Neuronal stem cell (in vitro differentiated cells): ENCODE measurements at regions not wholly inside any gene's neighbourhood (a gene's known extent, or its start where the extent isn't known, plus 50 kb on each side); places are given as distances from the start of the nearest gene placed in this dataset.

Source experiments
- DNase-seq: peaks from one replicate; pipeline ENCODE4 v3.0.0-alpha.2; 2013; ENCODE audit warnings: low spot score
- H2AFZ ChIP-seq: one replicate; pipeline ENCODE4 v1.6.1; 2013; ENCODE audit warnings: mild to moderate bottlenecking, low read length, inconsistent platforms
- H2AK5ac ChIP-seq: 2 replicates; pipeline ENCODE4 v1.6.1; 2013; ENCODE audit warnings: low read depth, mild to moderate bottlenecking, inconsistent platforms, low read length, moderate library complexity, mixed read lengths
- H2BK120ac ChIP-seq: 2 replicates; pipeline ENCODE4 v1.6.1; 2013; ENCODE audit warnings: low read depth, mild to moderate bottlenecking, inconsistent platforms, low read length, moderate library complexity, mixed read lengths
- H2BK12ac ChIP-seq: one replicate; pipeline ENCODE4 v1.6.1; 2013; ENCODE audit warnings: low read length, inconsistent platforms
- H2BK15ac ChIP-seq: 2 replicates; pipeline ENCODE4 v1.6.1; 2013; ENCODE audit warnings: mild to moderate bottlenecking, low read length, inconsistent platforms, mixed read lengths
- H2BK5ac ChIP-seq: one replicate; pipeline ENCODE4 v1.6.1; 2013; ENCODE audit warnings: inconsistent platforms, mild to moderate bottlenecking, low read length, moderate library complexity
- H3K14ac ChIP-seq: one replicate; pipeline ENCODE4 v1.6.1; 2013; ENCODE audit warnings: low read length, inconsistent platforms
- H3K18ac ChIP-seq: 2 replicates; pipeline ENCODE4 v1.6.1; 2013; ENCODE audit warnings: low read length, inconsistent platforms
- H3K23ac ChIP-seq: 2 replicates; pipeline ENCODE4 v1.6.1; 2013; ENCODE audit warnings: low read depth, mild to moderate bottlenecking, mixed read lengths, low read length, inconsistent platforms; ENCODE audit not compliant: poor library complexity
- H3K27ac ChIP-seq: replicated peaks from 3 replicates; pipeline ENCODE4 v1.5.1; 2013; ENCODE audit warnings: low read length, inconsistent platforms
- H3K27me3 ChIP-seq, 3 experiments: 2 replicates each; pipeline ENCODE4 v1.6.1; 2013; ENCODE audit warnings: low read length in 3 of 3, mild to moderate bottlenecking in 2 of 3, inconsistent platforms in 1 of 3, low read depth in 1 of 3, mixed read lengths in 1 of 3, moderate library complexity in 1 of 3; ENCODE audit not compliant: control insufficient read depth in 3 of 3, insufficient read depth in 3 of 3
- H3K36me3 ChIP-seq, 2 donors: replicated peaks in 1 of 2; 2 replicates each; pipeline ENCODE4 v1.6.1; 2013; ENCODE audit warnings: low read length in 2 of 2; ENCODE audit not compliant: control insufficient read depth in 2 of 2, insufficient read depth in 2 of 2
- H3K4ac ChIP-seq: 2 replicates; pipeline ENCODE4 v1.6.1; 2013; ENCODE audit warnings: inconsistent platforms, mild to moderate bottlenecking, low read length, moderate library complexity
- H3K4me1 ChIP-seq, 2 donors: 1 replicate in 1 of 2; 2 replicates in 1 of 2; pipeline ENCODE4 v1.6.1; 2013; ENCODE audit warnings: low read length in 2 of 2, low read depth in 1 of 2; ENCODE audit not compliant: control insufficient read depth in 2 of 2, insufficient read depth in 1 of 2
- H3K4me2 ChIP-seq: one replicate; pipeline ENCODE4 v1.6.1; 2013; ENCODE audit warnings: mild to moderate bottlenecking, low read length, inconsistent platforms; ENCODE audit not compliant: insufficient read depth, poor library complexity, severe bottlenecking
- H3K4me3 ChIP-seq, 2 donors: 2 replicates each; pipeline ENCODE4 v1.5.1; 2013; ENCODE audit warnings: low read length in 2 of 2, mild to moderate bottlenecking in 2 of 2, inconsistent platforms in 1 of 2, moderate library complexity in 1 of 2
- H3K79me1 ChIP-seq: one replicate; pipeline ENCODE4 v1.6.1; 2013; ENCODE audit warnings: low read depth, mild to moderate bottlenecking, inconsistent platforms, low read length, moderate library complexity
- H3K9ac ChIP-seq: one replicate; pipeline ENCODE4 v1.6.1; 2013; ENCODE audit warnings: mild to moderate bottlenecking, low read depth, low read length, inconsistent platforms; ENCODE audit not compliant: poor library complexity
- H3K9me3 ChIP-seq, 2 donors: replicated peaks in 1 of 2; 2 replicates each; pipeline versions ENCODE3 to v1.6.1; 2013; ENCODE audit warnings: low read length in 2 of 2, mild to moderate bottlenecking in 2 of 2, inconsistent platforms in 1 of 2, low read depth in 1 of 2, mixed read lengths in 1 of 2, moderate library complexity in 1 of 2; ENCODE audit not compliant: control insufficient read depth in 2 of 2, insufficient read depth in 1 of 2
- H4K8ac ChIP-seq: one replicate; pipeline ENCODE4 v1.6.1; 2013; ENCODE audit warnings: low read depth, mild to moderate bottlenecking, inconsistent platforms, low read length, moderate library complexity
- H4K91ac ChIP-seq: one replicate; pipeline ENCODE4 v1.6.1; 2013; ENCODE audit warnings: low read length, low read depth, mild to moderate bottlenecking, inconsistent platforms; ENCODE audit not compliant: poor library complexity
- WGBS, 2 donors: extraction: QIAGEN DNeasy Blood & Tissue Kit; methylation state at CpG; one replicate each; pipeline ENCODE4 v1.1.7; 2013; ENCODE audit warnings: missing lambda C conversion rate in 2 of 2, mixed read lengths in 1 of 2; ENCODE audit not compliant: insufficient read length in 2 of 2, insufficient replicate concordance in 1 of 2; ENCODE audit errors: extremely low coverage in 2 of 2; 5-methylcytosine and 5-hydroxymethylcytosine counted together

DNA sequence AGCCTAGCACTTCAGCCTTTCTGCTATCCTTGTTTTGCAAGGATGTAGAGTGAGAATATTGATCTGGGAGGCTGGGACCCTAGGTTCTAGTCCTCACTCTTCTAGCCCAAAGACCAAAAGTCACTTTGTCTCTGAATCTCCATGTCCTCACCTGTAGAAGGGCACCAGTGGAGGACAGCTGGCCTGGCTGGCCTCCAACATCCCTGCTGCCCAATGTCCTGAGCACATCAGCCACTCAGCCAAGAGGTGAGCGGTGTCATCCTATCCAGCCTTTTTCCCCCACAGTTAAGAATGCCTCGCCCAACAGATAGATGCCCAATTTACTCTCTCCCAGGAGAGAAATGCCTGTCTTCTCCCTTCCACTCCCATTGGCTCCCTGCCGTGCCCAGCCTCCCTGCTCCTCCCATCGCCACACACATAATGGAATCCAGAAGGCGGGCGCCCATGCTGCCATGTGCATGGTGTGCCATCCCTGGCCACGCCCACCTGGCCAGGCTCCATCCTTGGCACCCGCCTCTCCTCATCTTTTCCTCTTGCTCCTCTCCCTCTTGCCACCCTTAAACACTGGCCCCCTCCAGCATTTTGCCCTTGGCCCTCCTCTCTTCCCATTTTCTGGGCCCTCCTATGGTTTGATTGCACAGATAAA lies 157.3 kb upstream of the SDK2 start:
- Histone ChIP-seq H3K36me3 (no peaks in the 10 kb centered on the region), H3K18ac (peak overlapping the region; percentile 22), H4K8ac (no peak overlapping the region), H3K79me1 (no peaks in the 10 kb centered on the region), H3K23ac (no peak overlapping the region), H3K9me3 (no peaks in the 10 kb centered on the region), H3K4me1 (peaks cover 0 to 10% of the 10 kb centered on the region in 2 donors), H2AFZ (no peak overlapping the region), H2BK15ac (no peak overlapping the region), H2BK5ac (peak overlapping the region; percentile 7), H3K27me3 (no peaks in the 10 kb centered on the region), H3K27ac (no peak overlapping the region), H2BK12ac (no peak overlapping the region), H3K14ac (no peak overlapping the region), H4K91ac (no peak overlapping the region), H3K9ac (no peak overlapping the region), H3K4ac (no peak overlapping the region), H2BK120ac (no peak overlapping the region), H2AK5ac (peak overlapping the region; percentile 17), H3K4me2 (no peak overlapping the region), H3K4me3 (no peak overlapping the region)
- no peak for DNase-seq
- WGBS, 2 donors = no CpG with 5 or more reads among the region's 8 CpGs

DNA sequence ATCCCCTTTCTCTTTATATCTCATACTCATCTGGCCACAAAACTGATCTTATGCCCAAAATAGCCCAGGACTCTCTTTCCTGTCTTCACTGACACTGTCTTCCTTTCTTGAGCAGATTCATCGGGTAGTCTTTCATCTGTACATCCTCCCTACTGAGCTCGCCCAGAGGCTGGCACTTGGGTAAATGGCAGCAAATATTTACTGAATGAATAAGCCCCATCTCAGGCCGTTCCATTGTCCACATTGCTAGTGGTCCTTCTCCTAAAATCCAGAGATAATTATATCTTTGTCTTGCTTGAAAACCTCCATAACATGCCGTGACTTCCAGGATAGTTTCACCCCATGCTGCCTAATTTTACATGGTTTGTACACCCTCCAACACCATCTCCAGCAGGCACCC lies 158.1 kb upstream of the SDK2 start:
- no peak for DNase-seq
- no peaks in the 10 kb centered on the region for H3K36me3 ChIP-seq
- H4K91ac ChIP-seq = no peak overlapping the region
- no peak overlapping the region for H4K8ac ChIP-seq
- no peak overlapping the region for H2BK120ac ChIP-seq
- no peak overlapping the region for H2BK15ac ChIP-seq
- no peak overlapping the region for H3K9ac ChIP-seq
- no peak overlapping the region for H2AK5ac ChIP-seq
- no peaks in the 10 kb centered on the region for H3K79me1 ChIP-seq
- H3K4me2 ChIP-seq = no peak overlapping the region
- H3K4me3 ChIP-seq = no peak overlapping the region
- peaks cover 0 to 3% of the 10 kb centered on the region in 2 donors for H3K9me3 ChIP-seq
- no peak overlapping the region for H2BK5ac ChIP-seq
- peaks cover 0 to 10% of the 10 kb centered on the region in 2 donors for H3K4me1 ChIP-seq
- no CpG with 5 or more reads among the region's 4 CpGs for WGBS, 2 donors
- no peak overlapping the region for H2BK12ac ChIP-seq
- no peak overlapping the region for H3K27ac ChIP-seq
- no peak overlapping the region for H3K4ac ChIP-seq
- H3K27me3 ChIP-seq = no peaks in the 10 kb centered on the region
- H3K18ac ChIP-seq = no peak overlapping the region
- H3K14ac ChIP-seq = no peak overlapping the region
- no peak overlapping the region for H2AFZ ChIP-seq
- H3K23ac ChIP-seq = no peak overlapping the region

DNA sequence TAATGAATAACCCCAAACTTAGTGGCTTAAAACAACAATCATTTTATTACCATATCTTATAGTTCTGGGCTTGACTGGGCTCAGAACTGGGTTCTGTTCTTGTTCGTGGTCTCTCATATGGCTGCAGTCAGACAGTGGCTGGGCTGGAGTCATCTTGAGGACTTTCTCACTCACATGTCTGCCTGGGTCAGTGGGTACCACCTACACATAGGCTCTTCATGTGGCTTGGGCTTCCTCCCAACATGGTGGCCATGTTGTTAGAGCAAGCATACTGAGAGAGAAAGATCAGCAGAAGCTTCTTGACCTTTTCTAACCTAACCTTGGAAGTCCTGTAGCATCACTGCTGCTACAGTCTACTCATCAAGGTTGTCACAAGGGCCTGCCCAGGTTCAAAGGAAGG lies 158.6 kb upstream of the SDK2 start:
- no peak overlapping the region for H3K4ac ChIP-seq
- no peak overlapping the region for H3K4me3 ChIP-seq
- H3K4me2 ChIP-seq = no peak overlapping the region
- peaks cover 0 to 3% of the 10 kb centered on the region in 2 donors for H3K9me3 ChIP-seq
- no peak overlapping the region for H2BK15ac ChIP-seq
- H4K91ac ChIP-seq = no peak overlapping the region
- no peak overlapping the region for H2BK12ac ChIP-seq
- no peak overlapping the region for H2BK120ac ChIP-seq
- no peak overlapping the region for H3K27ac ChIP-seq
- H3K18ac ChIP-seq = no peak overlapping the region
- peaks cover 0 to 8% of the 10 kb centered on the region in 2 donors for H3K4me1 ChIP-seq
- no peaks in the 10 kb centered on the region for H3K27me3 ChIP-seq
- DNase-seq = no peak
- no peak overlapping the region for H3K9ac ChIP-seq
- no peak overlapping the region for H3K14ac ChIP-seq
- no peak overlapping the region for H2AK5ac ChIP-seq
- no peak overlapping the region for H3K23ac ChIP-seq
- H2AFZ ChIP-seq = no peak overlapping the region
- no peak overlapping the region for H2BK5ac ChIP-seq
- H3K79me1 ChIP-seq = no peaks in the 10 kb centered on the region
- no peaks in the 10 kb centered on the region for H3K36me3 ChIP-seq
- no CpG with 5 or more reads among the region's 1 CpG for WGBS, 2 donors
- H4K8ac ChIP-seq = no peak overlapping the region

DNA sequence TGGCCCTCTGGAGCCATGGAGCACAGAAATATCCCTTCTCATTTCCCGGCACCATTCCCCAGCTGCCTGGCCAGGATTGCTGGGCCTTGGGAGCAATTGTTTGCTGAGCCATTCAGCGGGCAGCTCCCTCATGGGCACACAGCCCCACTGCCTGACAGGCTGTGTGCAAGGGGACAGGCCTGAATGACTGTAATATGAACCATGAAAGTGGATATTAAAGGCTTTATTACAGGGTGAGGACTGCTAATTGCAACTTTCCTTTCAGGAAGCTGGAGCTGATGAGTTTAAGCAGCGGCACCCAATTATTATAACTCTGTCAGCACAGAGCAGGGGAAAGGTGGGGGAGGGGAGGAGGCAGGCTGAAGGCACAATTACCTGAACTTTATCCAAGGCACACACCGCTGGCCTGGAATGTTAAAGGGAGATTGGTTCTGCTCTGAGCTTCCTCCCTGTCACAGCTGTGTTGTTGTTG lies 159.8 kb upstream of the SDK2 start:
- no peak overlapping the region for H3K4ac ChIP-seq
- no peak overlapping the region for H3K4me3 ChIP-seq
- H3K14ac ChIP-seq = no peak overlapping the region
- peaks cover 0 to 3% of the 10 kb centered on the region in 2 donors for H3K9me3 ChIP-seq
- no peaks in the 10 kb centered on the region for H3K36me3 ChIP-seq
- no CpG with 5 or more reads among the region's 4 CpGs for WGBS, 2 donors
- H4K91ac ChIP-seq = no peak overlapping the region
- no peak overlapping the region for H2BK5ac ChIP-seq
- H4K8ac ChIP-seq = no peak overlapping the region
- peak overlapping the region; percentile 13 for H2AK5ac ChIP-seq
- H3K27me3 ChIP-seq = no peaks in the 10 kb centered on the region
- peaks cover 0 to 8% of the 10 kb centered on the region in 2 donors for H3K4me1 ChIP-seq
- H3K23ac ChIP-seq = no peak overlapping the region
- no peak for DNase-seq
- H3K79me1 ChIP-seq = no peaks in the 10 kb centered on the region
- H2BK15ac ChIP-seq = no peak overlapping the region
- no peak overlapping the region for H2BK12ac ChIP-seq
- no peak overlapping the region for H3K27ac ChIP-seq
- no peak overlapping the region for H3K4me2 ChIP-seq
- no peak overlapping the region for H3K9ac ChIP-seq
- H2BK120ac ChIP-seq = no peak overlapping the region
- H3K18ac ChIP-seq = no peak overlapping the region
- no peak overlapping the region for H2AFZ ChIP-seq
